H1 (cell line): ENCODE measurements at regions not wholly inside any gene's neighbourhood (a gene's known extent, or its start where the extent isn't known, plus 50 kb on each side); places are given as distances from the start of the nearest gene placed in this dataset.

ENCODE experiments used
- CTCF ChIA-PET: fragments of 300-600 bp; sonication (Branson Sonifier 250); formaldehyde crosslinking; loops from one replicate; lab custom pipeline; 2021; ENCODE audit not compliant: partially characterized antibody; lab: Charles Lee
- POLR2A ChIA-PET: fragments of 300-600 bp; sonication (Branson Sonifier 250); formaldehyde crosslinking; loops from one replicate; lab custom pipeline; 2021; ENCODE audit warnings: inconsistent platforms; ENCODE audit not compliant: partially characterized antibody; lab: Charles Lee
- DNase-seq, 2 experiments: peaks; one replicate each; pipeline versions ENCODE4 v3.0.0 to v3.0.0-alpha.2; 2010 to 2022; ENCODE audit warnings: low spot score in 2 of 2, low read depth in 1 of 2, mixed read lengths in 1 of 2
- FAIRE-seq: peaks from 2 replicates; lab custom pipeline; 2011; peaks lifted over from hg19 to GRCh38; lab: Jason Lieb, UNC
- H2AFZ ChIP-seq: 2 replicates; pipeline ENCODE4 v1.8.1; 2012; ENCODE audit warnings: low read length, inconsistent platforms
- H2AK5ac ChIP-seq: 2 replicates; pipeline ENCODE4 v1.6.1; 2013; ENCODE audit warnings: low read depth, low read length
- H2BK120ac ChIP-seq: replicated peaks from 2 replicates; pipeline ENCODE3; 2013; ENCODE audit warnings: low read depth, low read length, inconsistent platforms
- H2BK12ac ChIP-seq: 2 replicates; pipeline ENCODE4 v1.6.1; 2013; ENCODE audit warnings: low read depth, low read length
- H2BK15ac ChIP-seq: 2 replicates; pipeline ENCODE4 v1.6.1; 2013; ENCODE audit warnings: low read length
- H2BK20ac ChIP-seq: 2 replicates; pipeline ENCODE4 v1.6.1; 2013; ENCODE audit warnings: low read length
- H2BK5ac ChIP-seq: 2 replicates; pipeline ENCODE4 v1.6.1; 2013; ENCODE audit warnings: low read depth, low read length
- H3K14ac ChIP-seq: 2 replicates; pipeline ENCODE4 v1.6.1; 2013; ENCODE audit warnings: inconsistent platforms; ENCODE audit not compliant: insufficient read length
- H3K18ac ChIP-seq: 2 replicates; pipeline ENCODE4 v1.6.1; 2013; ENCODE audit warnings: low read length; ENCODE audit errors: extremely low read depth
- H3K23ac ChIP-seq: 2 replicates; pipeline ENCODE4 v1.6.1; 2013; ENCODE audit warnings: inconsistent platforms; ENCODE audit not compliant: insufficient read length
- H3K23me2 ChIP-seq: 2 replicates; pipeline ENCODE4 v1.6.1; 2013; ENCODE audit warnings: low read depth, low read length
- H3K27ac ChIP-seq: 2 replicates; pipeline ENCODE4 v1.6.1; 2011; ENCODE audit warnings: low read depth, low read length, inconsistent platforms
- H3K27me3 ChIP-seq, 4 experiments: replicated peaks in 1 of 4; 1 replicate in 1 of 4; 2 replicates in 3 of 4; pipeline versions ENCODE4 v1.6.1 to v1.8.1; 2011 to 2013; ENCODE audit warnings: low read length in 3 of 4, mild to moderate bottlenecking in 3 of 4, inconsistent platforms in 2 of 4, mixed read lengths in 2 of 4, moderate library complexity in 1 of 4; ENCODE audit not compliant: control insufficient read depth in 3 of 4, insufficient read depth in 3 of 4; ENCODE audit errors: extremely low read depth in 1 of 4
- H3K36me3 ChIP-seq, 4 experiments: 2 replicates each; pipeline versions ENCODE4 v1.6.1 to v1.8.1; 2011 to 2013; ENCODE audit warnings: mild to moderate bottlenecking in 4 of 4, low read length in 3 of 4, moderate library complexity in 2 of 4, control low read depth in 1 of 4, inconsistent platforms in 1 of 4; ENCODE audit not compliant: insufficient read depth in 4 of 4, control insufficient read depth in 2 of 4
- H3K4ac ChIP-seq: replicated peaks from 2 replicates; pipeline ENCODE3; 2013; ENCODE audit warnings: low read length, low read depth, mixed read lengths, inconsistent platforms; ENCODE audit not compliant: insufficient read length
- H3K4me1 ChIP-seq, 4 experiments: replicated peaks in 1 of 4; 1 replicate in 1 of 4; 2 replicates in 3 of 4; pipeline versions ENCODE4 v1.6.1 to v1.8.1; 2011 to 2013; ENCODE audit warnings: low read length in 3 of 4, inconsistent platforms in 2 of 4, mixed read lengths in 1 of 4; ENCODE audit not compliant: insufficient read depth in 4 of 4, control insufficient read depth in 3 of 4
- H3K4me2 ChIP-seq, 2 experiments: 2 replicates each; pipeline versions ENCODE4 v1.6.1 to v1.8.1; 2011 to 2013; ENCODE audit warnings: low read depth in 2 of 2, low read length in 2 of 2, control low read depth in 1 of 2, inconsistent platforms in 1 of 2, mild to moderate bottlenecking in 1 of 2; ENCODE audit not compliant: insufficient read depth in 1 of 2
- H3K4me3 ChIP-seq, 4 experiments: fragments of 200-600, 300-600 bp in 1 of 4; sonication (generic), shearing (Covaris generic), sonication (Bioruptor Twin) in 1 of 4; 2 replicates each; pipeline versions ENCODE4 v1.5.1 to v1.8.1; 2011 to 2016; ENCODE audit warnings: low read length in 4 of 4, low read depth in 3 of 4, control low read depth in 2 of 4, inconsistent platforms in 2 of 4, mild to moderate bottlenecking in 2 of 4, mixed read lengths in 1 of 4, moderate library complexity in 1 of 4; ENCODE audit not compliant: insufficient read depth in 2 of 4; ENCODE audit errors: extremely low read depth in 1 of 4
- H3K56ac ChIP-seq: replicated peaks from 2 replicates; pipeline ENCODE3; 2013; ENCODE audit warnings: low read depth, mild to moderate bottlenecking, mixed read lengths, low read length, inconsistent platforms; ENCODE audit not compliant: insufficient read length
- H3K79me1 ChIP-seq: 2 replicates; pipeline ENCODE4 v1.6.1; 2013; ENCODE audit warnings: low read depth, low read length, control low read depth
- H3K79me2 ChIP-seq, 2 experiments: 2 replicates each; pipeline versions ENCODE4 v1.6.1 to v1.8.1; 2012 to 2013; ENCODE audit warnings: low read length in 2 of 2, mild to moderate bottlenecking in 2 of 2, inconsistent platforms in 1 of 2; ENCODE audit not compliant: insufficient read depth in 2 of 2, control insufficient read depth in 1 of 2
- H3K9ac ChIP-seq, 4 experiments: replicated peaks in 1 of 4; 1 replicate in 1 of 4; 2 replicates in 3 of 4; pipeline versions ENCODE4 v1.6.1 to v1.8.1; 2011 to 2013; ENCODE audit warnings: low read depth in 3 of 4, low read length in 3 of 4, control low read depth in 2 of 4, mild to moderate bottlenecking in 2 of 4, moderate library complexity in 2 of 4, inconsistent platforms in 1 of 4; ENCODE audit errors: extremely low read depth in 1 of 4
- H3K9me3 ChIP-seq, 2 experiments: 2 replicates each; pipeline versions ENCODE4 v1.6.1 to v1.8.1; 2012 to 2013; ENCODE audit warnings: mild to moderate bottlenecking in 2 of 2, moderate library complexity in 2 of 2, control low read depth in 1 of 2, inconsistent platforms in 1 of 2, low read depth in 1 of 2, low read length in 1 of 2, mixed read lengths in 1 of 2; ENCODE audit not compliant: insufficient read depth in 2 of 2
- H4K20me1 ChIP-seq, 2 experiments: replicated peaks in 1 of 2; 2 replicates each; pipeline versions ENCODE3 to v1.8.1; 2011 to 2013; ENCODE audit warnings: inconsistent platforms in 2 of 2, low read length in 2 of 2, mild to moderate bottlenecking in 1 of 2; ENCODE audit not compliant: insufficient read depth in 2 of 2, control insufficient read depth in 1 of 2
- H4K5ac ChIP-seq: 2 replicates; pipeline ENCODE4 v1.6.1; 2013; ENCODE audit warnings: low read length, low read depth, mixed read lengths, inconsistent platforms; ENCODE audit not compliant: insufficient read length
- H4K8ac ChIP-seq: 2 replicates; pipeline ENCODE4 v1.8.0; 2013; ENCODE audit warnings: mild to moderate bottlenecking, moderate library complexity, low read length, inconsistent platforms; ENCODE audit not compliant: insufficient read depth; ENCODE audit errors: extremely low read depth
- H4K91ac ChIP-seq: replicated peaks from 2 replicates; pipeline ENCODE3; 2013; ENCODE audit warnings: low read length, mixed read lengths, inconsistent platforms; ENCODE audit not compliant: insufficient read length
- BCL11A ChIP-seq, 2 experiments: IDR thresholded peaks; one replicate each; pipeline ENCODE4 v1.6.1; 2011; ENCODE audit warnings: low read depth in 2 of 2, low read length in 2 of 2, mild to moderate bottlenecking in 2 of 2
- JUN ChIP-seq: IDR thresholded peaks from 2 replicates; pipeline ENCODE4 v1.6.1; 2011; ENCODE audit warnings: low read depth, mild to moderate bottlenecking, improper control_type of control experiment, low read length
- KDM4A ChIP-seq: IDR thresholded peaks from one replicate; pipeline ENCODE4 v1.7.1; 2012; ENCODE audit warnings: low read depth, mild to moderate bottlenecking, moderate library complexity, low read length, inconsistent platforms; ENCODE audit not compliant: severe bottlenecking
- POLR2AphosphoS5 ChIP-seq: IDR thresholded peaks from 2 replicates; pipeline ENCODE4 v1.6.1; 2011; ENCODE audit warnings: low read depth, low read length
- SIX5 ChIP-seq: IDR thresholded peaks from 2 replicates; pipeline ENCODE4 v1.6.1; 2011; ENCODE audit warnings: mild to moderate bottlenecking, low read depth, low read length
- SP1 ChIP-seq: IDR thresholded peaks from 2 replicates; pipeline ENCODE4 v1.6.1; 2011; ENCODE audit warnings: low read depth, low read length
- SRF ChIP-seq: IDR thresholded peaks from 2 replicates; pipeline ENCODE4 v1.6.1; 2011; ENCODE audit warnings: mild to moderate bottlenecking, low read depth, low read length, moderate library complexity
- WGBS, 2 experiments: shearing (Covaris generic) in 1 of 2; methylation state at CpG; one replicate each; pipeline versions ENCODE4 v1.1.6 to v1.1.7; 2013 to 2015; ENCODE audit warnings: low lambda C conversion rate in 2 of 2, mixed read lengths in 2 of 2, inconsistent platforms in 1 of 2, low coverage in 1 of 2, missing lambda C conversion rate in 1 of 2; ENCODE audit not compliant: insufficient replicate concordance in 2 of 2, insufficient coverage in 1 of 2, insufficient read length in 1 of 2; ENCODE audit errors: extremely low coverage in 1 of 2, missing lambda C conversion rate in 1 of 2; 5-methylcytosine and 5-hydroxymethylcytosine counted together

DNA sequence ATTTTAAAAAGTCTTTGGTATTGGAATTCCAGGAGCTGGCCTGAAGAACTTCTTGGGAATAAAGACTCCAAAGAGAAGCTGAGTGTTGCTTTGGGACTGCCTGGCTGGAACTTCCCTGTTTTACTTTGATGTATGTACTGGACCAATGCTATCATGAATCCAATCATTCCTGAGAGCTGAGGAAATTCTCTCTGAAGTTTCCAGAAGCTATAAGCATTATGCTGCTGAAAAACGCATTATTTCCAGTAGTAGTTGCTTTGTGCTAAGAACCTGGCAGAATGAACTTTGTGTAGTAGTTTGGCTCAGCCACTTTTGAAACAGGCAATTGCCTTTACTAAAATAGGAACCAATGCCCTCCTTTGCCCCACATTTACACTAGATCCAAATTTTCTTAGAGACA lies 260.7 kb downstream of the HLX start (continued):
- no peak for TF ChIP-seq SP1

DNA sequence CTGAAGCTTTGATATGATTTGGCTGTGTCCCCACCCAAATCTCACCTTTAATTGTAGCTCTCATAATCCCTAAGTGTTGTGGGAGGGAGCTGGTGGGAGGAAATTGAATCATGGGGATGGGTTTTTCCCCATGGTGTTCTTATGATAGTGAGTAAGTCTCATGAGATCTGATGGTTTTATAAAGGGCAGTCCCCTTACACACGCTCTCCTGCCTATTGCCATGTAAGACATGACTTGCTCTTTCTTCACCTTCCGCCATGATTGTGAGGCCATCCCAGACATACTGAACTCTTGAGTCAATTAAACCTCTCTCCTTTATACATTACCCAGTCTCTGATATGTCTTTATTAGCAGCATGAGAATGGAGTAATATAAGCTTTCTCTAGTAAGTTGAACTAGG lies 261.9 kb downstream of the HLX start:
- H2AK5ac ChIP-seq, result no peak overlapping the region
- H3K9me3 ChIP-seq, result no peaks in the 10 kb centered on the region
- no peak overlapping the region for H4K8ac ChIP-seq
- no peak overlapping the region for H2AFZ ChIP-seq
- H2BK15ac ChIP-seq, result no peak overlapping the region
- no peak for FAIRE-seq
- POLR2A ChIA-PET, result no interaction called here
- no peak overlapping the region for H3K56ac ChIP-seq
- no peak overlapping the region for H2BK20ac ChIP-seq
- no peak overlapping the region for H2BK5ac ChIP-seq
- no peak overlapping the region for H2BK120ac ChIP-seq
- no peak overlapping the region for H2BK12ac ChIP-seq
- WGBS, 2 experiments, result 100% methylated on average over 2 of the region's 2 CpGs; no CpG with 5 or more reads in 1 of the 2 experiments
- H3K79me1 ChIP-seq, result no peaks in the 10 kb centered on the region
- no peak for TF ChIP-seq BCL11A (IDR thresholded peaks at IDR 0.05; ENCODE audit: low read depth in 2 of 2, low read length in 2 of 2)
- no peak for TF ChIP-seq SRF
- TF ChIP-seq JUN, result no peak
- no peak for TF ChIP-seq KDM4A
- TF ChIP-seq POLR2AphosphoS5, result no peak
- no peak for TF ChIP-seq SIX5
- CTCF ChIA-PET, result interaction anchor here (0.9 to 1.6 kb wide), 3 partner anchors 34 to 295 kb away, joined by 3 to 4 read pairs (median 4); no protein-coding TSS in a partner anchor
- H3K9ac ChIP-seq, result no peak overlapping the region
- no peaks in the 10 kb centered on the region for H3K79me2 ChIP-seq
- no peak overlapping the region for H3K4me3 ChIP-seq
- no peak overlapping the region for H4K91ac ChIP-seq
- H3K4ac ChIP-seq, result no peak overlapping the region
- no peak overlapping the region for H3K14ac ChIP-seq
- no peak for DNase-seq
- H3K23me2 ChIP-seq, result no peaks in the 10 kb centered on the region
- no peak overlapping the region for H3K27ac ChIP-seq
- no peaks in the 10 kb centered on the region for H3K4me1 ChIP-seq
- H4K20me1 ChIP-seq, result no peaks in the 10 kb centered on the region
- no peaks in the 10 kb centered on the region for H3K36me3 ChIP-seq
- H3K4me2 ChIP-seq, result no peak overlapping the region
- H3K18ac ChIP-seq, result no peak overlapping the region
- no peak overlapping the region for H3K23ac ChIP-seq
- no peaks in the 10 kb centered on the region for H3K27me3 ChIP-seq
- H4K5ac ChIP-seq, result no peak overlapping the region
